HEK293 (cell line): ENCODE measurements at regions not wholly inside any gene's neighbourhood (a gene's known extent, or its start where the extent isn't known, plus 50 kb on each side); places are given as distances from the start of the nearest gene placed in this dataset.

ENCODE experiments used
- CTCF ChIA-PET: fragments of 350-600 bp; formaldehyde crosslinking; extraction: SDS; loops from one replicate; lab custom pipeline; 2021; ENCODE audit warnings: antibody characterized with exemption; lab: Yijun Ruan, JAX
- POLR2A ChIA-PET: fragments of 300-600 bp; formaldehyde crosslinking; extraction: SDS; loops from one replicate; lab custom pipeline; 2020; ENCODE audit warnings: antibody characterized with exemption, inconsistent platforms; lab: Yijun Ruan, JAX
- H3K27ac ChIP-seq: fragments of 200-500 bp; sonication (Bioruptor generic); 2 replicates; pipeline ENCODE4 v1.5.1; 2014; ENCODE audit warnings: low read depth, low read length, control low read depth, inconsistent platforms; ENCODE audit errors: extremely low read depth
- H3K36me3 ChIP-seq, 2 experiments: fragments of 200-500 bp in 1 of 2; sonication (Bioruptor generic) in 1 of 2; 1 replicate in 1 of 2; 2 replicates in 1 of 2; pipeline ENCODE4 v1.5.1; 2014 to 2017; ENCODE audit warnings: inconsistent platforms in 2 of 2, low read length in 2 of 2; ENCODE audit not compliant: control insufficient read depth in 2 of 2, insufficient read depth in 1 of 2
- H3K4me1 ChIP-seq: fragments of 200-500 bp; sonication (Bioruptor generic); 2 replicates; pipeline ENCODE4 v1.5.1; 2014; ENCODE audit warnings: mild to moderate bottlenecking, low read length, inconsistent platforms; ENCODE audit not compliant: control insufficient read depth, insufficient read depth
- H3K4me3 ChIP-seq: 2 replicates; pipeline ENCODE4 v1.5.1; 2011; ENCODE audit warnings: low read depth, mild to moderate bottlenecking, control low read depth, low read length, moderate library complexity
- H3K9me3 ChIP-seq: fragments of 200-500 bp; sonication (Bioruptor generic); 2 replicates; pipeline ENCODE4 v1.5.1; 2014; ENCODE audit warnings: low read depth, low read length, inconsistent platforms; ENCODE audit not compliant: control insufficient read depth, insufficient read depth
- SCRT2 ChIP-seq: fragments of 450-650 bp; formaldehyde crosslinking; IDR thresholded peaks from 2 replicates; pipeline ENCODE4 v1.5.1; 2016; ENCODE audit warnings: missing biosample characterization, missing genetic modification characterization
- TRIM28 ChIP-seq: IDR thresholded peaks from 2 replicates; pipeline ENCODE4 v1.6.1; 2011; ENCODE audit warnings: low read length, control low read depth, borderline replicate concordance
- YY2 ChIP-seq: fragments of 450-650 bp; formaldehyde crosslinking; IDR thresholded peaks from 2 replicates; pipeline ENCODE4 v1.5.1; 2016; ENCODE audit warnings: missing biosample characterization, missing genetic modification characterization
- ZBTB1 ChIP-seq: fragments of 450-650 bp; formaldehyde crosslinking; IDR thresholded peaks from 2 replicates; pipeline ENCODE4 v1.5.1; 2016; ENCODE audit warnings: missing biosample characterization, missing genetic modification characterization
- ZNF155 ChIP-seq: fragments of 450-650 bp; formaldehyde crosslinking; IDR thresholded peaks from 2 replicates; pipeline ENCODE4 v1.5.1; 2016; ENCODE audit warnings: missing biosample characterization, missing genetic modification characterization
- ZNF341 ChIP-seq: fragments of 450-650 bp; formaldehyde crosslinking; IDR thresholded peaks from 2 replicates; pipeline ENCODE4; 2016; ENCODE audit warnings: low read depth, missing biosample characterization, missing genetic modification characterization
- ZNF548 ChIP-seq: fragments of 450-650 bp; formaldehyde crosslinking; IDR thresholded peaks from 2 replicates; pipeline ENCODE4 v1.5.1; 2016; ENCODE audit warnings: missing biosample characterization, missing genetic modification characterization
- ZNF558 ChIP-seq: fragments of 450-650 bp; formaldehyde crosslinking; IDR thresholded peaks from 2 replicates; pipeline ENCODE4 v1.5.1; 2016; ENCODE audit warnings: missing biosample characterization, missing genetic modification characterization
- ZNF585B ChIP-seq: fragments of 450-650 bp; formaldehyde crosslinking; IDR thresholded peaks from 2 replicates; pipeline ENCODE4 v1.5.1; 2016; ENCODE audit warnings: missing biosample characterization, missing genetic modification characterization
- ZNF600 ChIP-seq: fragments of 450-650 bp; formaldehyde crosslinking; IDR thresholded peaks from 2 replicates; pipeline ENCODE4 v1.5.1; 2016; ENCODE audit warnings: missing biosample characterization, missing genetic modification characterization
- ZNF623 ChIP-seq: fragments of 450-650 bp; formaldehyde crosslinking; IDR thresholded peaks from 2 replicates; pipeline ENCODE4 v1.5.1; 2016; ENCODE audit warnings: missing biosample characterization, missing genetic modification characterization
- ZNF624 ChIP-seq: fragments of 450-650 bp; formaldehyde crosslinking; IDR thresholded peaks from 2 replicates; pipeline ENCODE4 v1.5.1; 2017; ENCODE audit warnings: missing biosample characterization, missing genetic modification characterization
- ZNF830 ChIP-seq: fragments of 450-650 bp; IDR thresholded peaks from 2 replicates; pipeline ENCODE4 v1.5.0; 2018; ENCODE audit warnings: missing biosample characterization, missing genetic modification characterization, low read depth, mild to moderate bottlenecking, moderate library complexity
- TF ChIP-seq, protein P1 (sequence below): fragments of 450-650 bp; formaldehyde crosslinking; optimal IDR thresholded peaks from 2 replicates; pipeline ENCODE3; 2016; ENCODE audit warnings: missing biosample characterization, mild to moderate bottlenecking, missing genetic modification characterization
- TF ChIP-seq, protein P2 (sequence below): fragments of 450-650 bp; formaldehyde crosslinking; IDR thresholded peaks from 2 replicates; pipeline ENCODE4 v1.5.1; 2016; ENCODE audit warnings: missing biosample characterization, missing genetic modification characterization
- TF ChIP-seq, protein P3 (sequence below): fragments of 450-650 bp; IDR thresholded peaks from 2 replicates; pipeline ENCODE4 v1.5.1; 2018; ENCODE audit warnings: missing biosample characterization, mild to moderate bottlenecking, missing genetic modification characterization
- TF ChIP-seq, protein P4 (sequence below): fragments of 450-650 bp; formaldehyde crosslinking; IDR thresholded peaks from 2 replicates; pipeline ENCODE4 v1.5.1; 2016; ENCODE audit warnings: missing biosample characterization, missing genetic modification characterization
- TF ChIP-seq, protein P5 (sequence below): fragments of 450-650 bp; formaldehyde crosslinking; IDR thresholded peaks from 2 replicates; pipeline ENCODE4 v1.5.1; 2016; ENCODE audit warnings: missing biosample characterization, missing genetic modification characterization, borderline replicate concordance
- TF ChIP-seq, protein P6 (sequence below): fragments of 450-650 bp; formaldehyde crosslinking; IDR thresholded peaks from 2 replicates; pipeline ENCODE4 v1.5.1; 2016; ENCODE audit warnings: missing biosample characterization, missing genetic modification characterization

DNA sequence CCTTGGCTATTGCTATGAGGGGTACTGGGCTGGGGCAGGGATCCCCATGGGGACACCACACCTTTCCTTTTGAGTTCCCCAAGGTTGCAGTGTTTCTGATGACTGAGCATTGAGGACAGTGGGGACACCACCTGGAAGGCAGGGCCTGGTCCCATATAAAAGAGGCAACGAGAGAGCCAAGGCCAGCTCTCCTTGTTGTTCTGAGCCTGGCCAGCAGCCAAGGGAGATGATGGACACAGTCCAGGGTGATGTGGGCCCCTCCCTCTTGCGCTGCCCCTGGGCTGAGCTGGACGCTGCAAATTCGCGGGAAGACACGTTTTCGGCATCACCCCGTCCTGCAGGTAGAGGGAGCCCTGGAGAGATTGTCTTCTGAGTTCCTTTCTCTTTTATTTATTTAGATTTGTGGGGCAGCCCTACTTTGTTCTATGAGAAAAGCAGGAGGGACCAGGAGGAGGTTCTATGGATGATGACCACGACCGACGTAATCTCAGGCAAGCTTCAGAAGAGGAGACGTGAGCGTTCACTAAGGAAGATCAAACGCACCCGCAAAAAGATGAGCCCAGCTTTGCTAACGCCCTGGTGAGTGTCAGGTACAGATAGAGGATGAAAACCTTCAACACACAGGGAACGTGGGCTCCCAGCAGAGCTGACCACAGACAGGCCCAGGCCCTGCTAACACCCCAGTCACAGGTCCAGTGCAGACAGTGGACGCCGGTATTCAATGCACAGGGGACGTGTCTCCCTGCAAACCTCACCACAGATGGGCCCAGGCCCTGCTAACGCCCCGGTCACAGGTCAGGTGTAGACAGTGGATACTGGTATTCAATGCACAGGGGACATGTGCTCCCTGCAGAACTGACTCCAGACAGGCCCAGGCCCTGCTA is 97.4 kb downstream of the SHOX start:
- H3K9me3 ChIP-seq: peaks cover 5% of the 10 kb centered on the region; the same call in 1 of the 2 replicates
- H3K36me3 ChIP-seq: no peaks in the 10 kb centered on the region
- TF ChIP-seq YY2: no peak
- TF ChIP-seq, protein P1, sequence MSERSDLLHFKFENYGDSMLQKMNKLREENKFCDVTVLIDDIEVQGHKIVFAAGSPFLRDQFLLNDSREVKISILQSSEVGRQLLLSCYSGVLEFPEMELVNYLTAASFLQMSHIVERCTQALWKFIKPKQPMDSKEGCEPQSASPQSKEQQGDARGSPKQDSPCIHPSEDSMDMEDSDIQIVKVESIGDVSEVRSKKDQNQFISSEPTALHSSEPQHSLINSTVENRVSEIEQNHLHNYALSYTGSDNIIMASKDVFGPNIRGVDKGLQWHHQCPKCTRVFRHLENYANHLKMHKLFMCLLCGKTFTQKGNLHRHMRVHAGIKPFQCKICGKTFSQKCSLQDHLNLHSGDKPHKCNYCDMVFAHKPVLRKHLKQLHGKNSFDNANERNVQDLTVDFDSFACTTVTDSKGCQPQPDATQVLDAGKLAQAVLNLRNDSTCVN (tag by site-specific recombination): no peak
- TF ChIP-seq, protein P2, sequence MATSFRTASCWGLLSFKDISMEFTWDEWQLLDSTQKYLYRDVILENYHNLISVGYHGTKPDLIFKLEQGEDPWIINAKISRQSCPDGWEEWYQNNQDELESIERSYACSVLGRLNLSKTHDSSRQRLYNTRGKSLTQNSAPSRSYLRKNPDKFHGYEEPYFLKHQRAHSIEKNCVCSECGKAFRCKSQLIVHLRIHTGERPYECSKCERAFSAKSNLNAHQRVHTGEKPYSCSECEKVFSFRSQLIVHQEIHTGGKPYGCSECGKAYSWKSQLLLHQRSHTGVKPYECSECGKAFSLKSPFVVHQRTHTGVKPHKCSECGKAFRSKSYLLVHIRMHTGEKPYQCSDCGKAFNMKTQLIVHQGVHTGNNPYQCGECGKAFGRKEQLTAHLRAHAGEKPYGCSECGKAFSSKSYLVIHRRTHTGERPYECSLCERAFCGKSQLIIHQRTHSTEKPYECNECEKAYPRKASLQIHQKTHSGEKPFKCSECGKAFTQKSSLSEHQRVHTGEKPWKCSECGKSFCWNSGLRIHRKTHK (tag by site-specific recombination): no peak
- no peak for TF ChIP-seq ZNF600
- TF ChIP-seq SCRT2 (tag by site-specific recombination): no peak
- TF ChIP-seq, protein P3, sequence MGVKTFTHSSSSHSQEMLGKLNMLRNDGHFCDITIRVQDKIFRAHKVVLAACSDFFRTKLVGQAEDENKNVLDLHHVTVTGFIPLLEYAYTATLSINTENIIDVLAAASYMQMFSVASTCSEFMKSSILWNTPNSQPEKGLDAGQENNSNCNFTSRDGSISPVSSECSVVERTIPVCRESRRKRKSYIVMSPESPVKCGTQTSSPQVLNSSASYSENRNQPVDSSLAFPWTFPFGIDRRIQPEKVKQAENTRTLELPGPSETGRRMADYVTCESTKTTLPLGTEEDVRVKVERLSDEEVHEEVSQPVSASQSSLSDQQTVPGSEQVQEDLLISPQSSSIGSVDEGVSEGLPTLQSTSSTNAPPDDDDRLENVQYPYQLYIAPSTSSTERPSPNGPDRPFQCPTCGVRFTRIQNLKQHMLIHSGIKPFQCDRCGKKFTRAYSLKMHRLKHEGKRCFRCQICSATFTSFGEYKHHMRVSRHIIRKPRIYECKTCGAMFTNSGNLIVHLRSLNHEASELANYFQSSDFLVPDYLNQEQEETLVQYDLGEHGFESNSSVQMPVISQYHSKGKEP (tag by site-specific recombination): no peak
- TF ChIP-seq ZNF341: no peak
- TF ChIP-seq TRIM28: no peak
- TF ChIP-seq ZNF830 (tag by site-specific recombination): no peak
- no peak for TF ChIP-seq ZNF623 (tag by site-specific recombination)
- TF ChIP-seq ZBTB1 (tag by site-specific recombination): no peak
- TF ChIP-seq ZNF548 (tag by site-specific recombination): no peak
- TF ChIP-seq, protein P4, sequence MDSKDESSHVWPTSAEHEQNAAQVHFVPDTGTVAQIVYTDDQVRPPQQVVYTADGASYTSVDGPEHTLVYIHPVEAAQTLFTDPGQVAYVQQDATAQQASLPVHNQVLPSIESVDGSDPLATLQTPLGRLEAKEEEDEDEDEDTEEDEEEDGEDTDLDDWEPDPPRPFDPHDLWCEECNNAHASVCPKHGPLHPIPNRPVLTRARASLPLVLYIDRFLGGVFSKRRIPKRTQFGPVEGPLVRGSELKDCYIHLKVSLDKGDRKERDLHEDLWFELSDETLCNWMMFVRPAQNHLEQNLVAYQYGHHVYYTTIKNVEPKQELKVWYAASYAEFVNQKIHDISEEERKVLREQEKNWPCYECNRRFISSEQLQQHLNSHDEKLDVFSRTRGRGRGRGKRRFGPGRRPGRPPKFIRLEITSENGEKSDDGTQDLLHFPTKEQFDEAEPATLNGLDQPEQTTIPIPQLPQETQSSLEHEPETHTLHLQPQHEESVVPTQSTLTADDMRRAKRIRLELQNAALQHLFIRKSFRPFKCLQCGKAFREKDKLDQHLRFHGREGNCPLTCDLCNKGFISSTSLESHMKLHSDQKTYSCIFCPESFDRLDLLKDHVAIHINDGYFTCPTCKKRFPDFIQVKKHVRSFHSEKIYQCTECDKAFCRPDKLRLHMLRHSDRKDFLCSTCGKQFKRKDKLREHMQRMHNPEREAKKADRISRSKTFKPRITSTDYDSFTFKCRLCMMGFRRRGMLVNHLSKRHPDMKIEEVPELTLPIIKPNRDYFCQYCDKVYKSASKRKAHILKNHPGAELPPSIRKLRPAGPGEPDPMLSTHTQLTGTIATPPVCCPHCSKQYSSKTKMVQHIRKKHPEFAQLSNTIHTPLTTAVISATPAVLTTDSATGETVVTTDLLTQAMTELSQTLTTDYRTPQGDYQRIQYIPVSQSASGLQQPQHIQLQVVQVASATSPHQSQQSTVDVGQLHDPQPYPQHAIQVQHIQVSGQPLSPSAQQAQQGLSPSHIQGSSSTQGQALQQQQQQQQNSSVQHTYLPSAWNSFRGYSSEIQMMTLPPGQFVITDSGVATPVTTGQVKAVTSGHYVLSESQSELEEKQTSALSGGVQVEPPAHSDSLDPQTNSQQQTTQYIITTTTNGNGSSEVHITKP: no peak
- TF ChIP-seq, protein P5, sequence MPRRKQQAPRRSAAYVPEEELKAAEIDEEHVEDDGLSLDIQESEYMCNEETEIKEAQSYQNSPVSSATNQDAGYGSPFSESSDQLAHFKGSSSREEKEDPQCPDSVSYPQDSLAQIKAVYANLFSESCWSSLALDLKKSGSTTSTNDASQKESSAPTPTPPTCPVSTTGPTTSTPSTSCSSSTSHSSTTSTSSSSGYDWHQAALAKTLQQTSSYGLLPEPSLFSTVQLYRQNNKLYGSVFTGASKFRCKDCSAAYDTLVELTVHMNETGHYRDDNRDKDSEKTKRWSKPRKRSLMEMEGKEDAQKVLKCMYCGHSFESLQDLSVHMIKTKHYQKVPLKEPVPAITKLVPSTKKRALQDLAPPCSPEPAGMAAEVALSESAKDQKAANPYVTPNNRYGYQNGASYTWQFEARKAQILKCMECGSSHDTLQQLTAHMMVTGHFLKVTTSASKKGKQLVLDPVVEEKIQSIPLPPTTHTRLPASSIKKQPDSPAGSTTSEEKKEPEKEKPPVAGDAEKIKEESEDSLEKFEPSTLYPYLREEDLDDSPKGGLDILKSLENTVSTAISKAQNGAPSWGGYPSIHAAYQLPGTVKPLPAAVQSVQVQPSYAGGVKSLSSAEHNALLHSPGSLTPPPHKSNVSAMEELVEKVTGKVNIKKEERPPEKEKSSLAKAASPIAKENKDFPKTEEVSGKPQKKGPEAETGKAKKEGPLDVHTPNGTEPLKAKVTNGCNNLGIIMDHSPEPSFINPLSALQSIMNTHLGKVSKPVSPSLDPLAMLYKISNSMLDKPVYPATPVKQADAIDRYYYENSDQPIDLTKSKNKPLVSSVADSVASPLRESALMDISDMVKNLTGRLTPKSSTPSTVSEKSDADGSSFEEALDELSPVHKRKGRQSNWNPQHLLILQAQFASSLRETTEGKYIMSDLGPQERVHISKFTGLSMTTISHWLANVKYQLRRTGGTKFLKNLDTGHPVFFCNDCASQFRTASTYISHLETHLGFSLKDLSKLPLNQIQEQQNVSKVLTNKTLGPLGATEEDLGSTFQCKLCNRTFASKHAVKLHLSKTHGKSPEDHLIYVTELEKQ: no peak
- no peak for TF ChIP-seq ZNF558
- no peak for TF ChIP-seq ZNF624
- TF ChIP-seq, protein P6, sequence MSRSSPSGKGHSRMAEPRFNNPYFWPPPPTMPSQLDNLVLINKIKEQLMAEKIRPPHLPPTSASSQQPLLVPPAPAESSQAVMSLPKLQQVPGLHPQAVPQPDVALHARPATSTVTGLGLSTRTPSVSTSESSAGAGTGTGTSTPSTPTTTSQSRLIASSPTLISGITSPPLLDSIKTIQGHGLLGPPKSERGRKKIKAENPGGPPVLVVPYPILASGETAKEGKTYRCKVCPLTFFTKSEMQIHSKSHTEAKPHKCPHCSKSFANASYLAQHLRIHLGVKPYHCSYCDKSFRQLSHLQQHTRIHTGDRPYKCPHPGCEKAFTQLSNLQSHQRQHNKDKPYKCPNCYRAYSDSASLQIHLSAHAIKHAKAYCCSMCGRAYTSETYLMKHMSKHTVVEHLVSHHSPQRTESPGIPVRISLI (tag by site-specific recombination): no peak
- TF ChIP-seq ZNF155 (tag by site-specific recombination): no peak
- no peak for TF ChIP-seq ZNF585B (tag by site-specific recombination)
- no peak overlapping the region for H3K27ac ChIP-seq
- ChIA-PET POLR2A (no interaction called here), CTCF (no interaction called here)
- H3K4me3 ChIP-seq: no peak overlapping the region
- H3K4me1 ChIP-seq: no peaks in the 10 kb centered on the region
